Neural progenitor cell (in vitro differentiated cells): ENCODE measurements at regions not wholly inside any gene's neighbourhood (a gene's known extent, or its start where the extent isn't known, plus 50 kb on each side); places are given as distances from the start of the nearest gene placed in this dataset.

Experiments
- DNase-seq: peaks from one replicate; pipeline ENCODE4 v3.0.0-alpha.2; 2016; ENCODE audit warnings: low spot score
- H2AFZ ChIP-seq: fragments of 200-600 bp; sonication (generic); replicated peaks from 2 replicates; pipeline ENCODE4 v1.6.1; 2016; ENCODE audit warnings: antibody characterized with exemption
- H3F3A ChIP-seq: fragments of 200-600 bp; sonication (generic); 2 replicates; pipeline ENCODE4 v1.6.1; 2016; ENCODE audit warnings: antibody characterized with exemption, low read depth
- H3K27ac ChIP-seq: fragments of 200-600 bp; sonication (generic); 2 replicates; pipeline ENCODE4 v1.5.1; 2016; ENCODE audit warnings: mild to moderate bottlenecking
- H3K27me3 ChIP-seq: fragments of 200-600 bp; sonication (generic); 2 replicates; pipeline ENCODE4 v1.6.1; 2016; ENCODE audit warnings: mild to moderate bottlenecking, moderate library complexity
- H3K36me3 ChIP-seq: fragments of 200-600 bp; sonication (generic); 2 replicates; pipeline ENCODE4 v1.5.1; 2016
- H3K4me1 ChIP-seq: fragments of 200-600 bp; sonication (generic); 2 replicates; pipeline ENCODE4 v1.6.1; 2016; ENCODE audit warnings: mixed run types
- H3K4me2 ChIP-seq: fragments of 200-600 bp; sonication (generic); 2 replicates; pipeline ENCODE4 v1.6.1; 2016
- H3K4me3 ChIP-seq: fragments of 200-600 bp; sonication (generic); 2 replicates; pipeline ENCODE4 v1.5.1; 2016
- H3K79me2 ChIP-seq: fragments of 200-600 bp; sonication (generic); 2 replicates; pipeline ENCODE4 v1.6.1; 2016; ENCODE audit warnings: low read depth
- H3K9ac ChIP-seq: fragments of 200-600 bp; sonication (generic); 2 replicates; pipeline ENCODE4 v1.6.1; 2016
- H3K9me3 ChIP-seq: fragments of 200-600 bp; sonication (generic); 2 replicates; pipeline ENCODE4 v1.5.1; 2016; ENCODE audit warnings: low read depth
- H4K20me1 ChIP-seq: fragments of 200-600 bp; sonication (generic); 2 replicates; pipeline ENCODE4 v1.6.1; 2016; ENCODE audit warnings: low read depth
- H3K27ac Mint-ChIP-seq: 3 replicates; pipeline ENCODE4 v1.8.0; 2021; ENCODE audit warnings: mixed read lengths
- H3K27me3 Mint-ChIP-seq: 2 replicates; pipeline ENCODE4 v1.8.0; 2022; ENCODE audit warnings: low read depth, mild to moderate bottlenecking, inconsistent platforms, moderate library complexity, mixed read lengths; ENCODE audit not compliant: insufficient read depth
- H3K36me3 Mint-ChIP-seq: 3 replicates; pipeline ENCODE4 v1.8.0; 2021; ENCODE audit warnings: mixed read lengths
- H3K4me1 Mint-ChIP-seq: 3 replicates; pipeline ENCODE4 v1.8.0; 2021; ENCODE audit warnings: mixed read lengths
- H3K4me3 Mint-ChIP-seq: 3 replicates; pipeline ENCODE4 v1.8.0; 2021; ENCODE audit warnings: mild to moderate bottlenecking, moderate library complexity, mixed read lengths
- H3K9me3 Mint-ChIP-seq: 3 replicates; pipeline ENCODE4 v1.8.0; 2020; ENCODE audit warnings: mixed read lengths
- CTCF ChIP-seq: fragments of 200-600 bp; sonication (generic); IDR thresholded peaks from 2 replicates; pipeline ENCODE4 v1.5.1; 2017; ENCODE audit warnings: antibody characterized with exemption, mild to moderate bottlenecking
- EZH2 ChIP-seq: fragments of 200-600 bp; sonication (generic); IDR thresholded peaks from 2 replicates; pipeline ENCODE4 v1.6.1; 2017; ENCODE audit warnings: antibody characterized with exemption, mild to moderate bottlenecking, moderate library complexity
- EZH2phosphoT487 ChIP-seq: fragments of 200-600 bp; sonication (generic); IDR thresholded peaks from 2 replicates; pipeline ENCODE4 v1.6.1; 2017; ENCODE audit warnings: antibody characterized with exemption

DNA sequence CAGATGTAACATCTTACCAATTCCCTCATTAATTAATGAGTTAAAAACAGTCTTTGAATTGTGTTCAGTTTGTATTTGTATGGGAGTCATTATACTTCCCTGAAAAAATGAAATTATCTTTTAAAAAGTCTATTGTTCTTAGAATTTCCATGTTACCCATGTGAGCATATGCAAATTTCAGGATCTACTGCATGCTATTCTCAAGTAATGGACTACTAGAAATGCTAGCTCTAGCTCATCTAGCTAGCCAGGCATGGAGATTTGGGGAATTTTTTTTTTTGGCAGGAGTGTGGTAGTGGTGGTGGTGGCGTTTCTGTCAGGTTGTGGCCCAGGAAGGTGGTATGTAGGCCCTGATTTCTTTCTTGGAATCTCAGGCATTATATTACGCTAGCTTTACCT is 218.4 kb downstream of the AEBP2 start:
- Histone ChIP-seq H3K4me2 (no peak overlapping the region), H3F3A (no peaks in the 10 kb centered on the region), H3K27me3 (no peaks in the 10 kb centered on the region), H3K4me3 (no peak overlapping the region), H2AFZ (no peak overlapping the region), H3K9ac (no peak overlapping the region), H3K36me3 (no peaks in the 10 kb centered on the region), H3K27ac (no peak overlapping the region), H4K20me1 (no peaks in the 10 kb centered on the region), H3K4me1 (no peaks in the 10 kb centered on the region), H3K9me3 (no peaks in the 10 kb centered on the region), H3K79me2 (no peaks in the 10 kb centered on the region)
- Mint-ChIP-seq H3K4me1 (peaks cover 3% of the 10 kb centered on the region), H3K27ac (no peak overlapping the region), H3K36me3 (no peaks in the 10 kb centered on the region), H3K4me3 (no peak overlapping the region), H3K9me3 (peaks cover 6% of the 10 kb centered on the region), H3K27me3 (no peaks in the 10 kb centered on the region)
- DNase-seq, result no peak
- TF ChIP-seq EZH2phosphoT487 (no peak), EZH2 (no peak), CTCF (no peak)

DNA sequence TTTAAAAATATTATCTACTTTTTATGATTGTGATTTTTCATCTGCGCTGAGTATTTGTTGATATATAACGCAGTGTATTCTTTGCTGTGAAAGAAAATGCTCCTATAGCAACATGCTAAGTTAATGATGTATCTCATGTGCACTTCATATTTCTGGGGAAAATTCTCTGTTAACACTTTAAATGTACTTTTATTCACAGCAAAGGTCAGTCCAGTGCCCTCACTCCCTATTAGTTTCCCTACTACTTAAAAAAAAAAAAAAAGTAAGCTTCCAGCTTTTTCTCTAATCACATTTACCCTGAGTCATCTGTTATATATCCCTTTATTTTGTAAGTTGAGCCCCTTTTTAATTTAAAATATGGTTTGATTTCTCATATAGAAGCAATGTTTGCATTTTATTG is 219.8 kb downstream of the AEBP2 start:
- no peak for TF ChIP-seq CTCF
- no peak for TF ChIP-seq EZH2
- Histone ChIP-seq H3K27me3 (no peaks in the 10 kb centered on the region), H3K4me3 (no peak overlapping the region), H2AFZ (no peak overlapping the region), H3K79me2 (no peaks in the 10 kb centered on the region), H3K4me2 (no peak overlapping the region), H3K4me1 (no peaks in the 10 kb centered on the region), H4K20me1 (no peaks in the 10 kb centered on the region), H3F3A (no peaks in the 10 kb centered on the region), H3K36me3 (no peaks in the 10 kb centered on the region), H3K9me3 (no peaks in the 10 kb centered on the region), H3K27ac (no peak overlapping the region), H3K9ac (no peak overlapping the region)
- Mint-ChIP-seq H3K36me3 (no peaks in the 10 kb centered on the region), H3K4me1 (peaks cover 3% of the 10 kb centered on the region), H3K27me3 (no peaks in the 10 kb centered on the region), H3K9me3 (peaks cover 4% of the 10 kb centered on the region), H3K4me3 (no peak overlapping the region), H3K27ac (no peak overlapping the region)
- DNase-seq, result no peak

GRCh38 chr12:19659501-19659900 is 220.2 kb downstream of the AEBP2 start:
- H3K9me3 ChIP-seq, result no peaks in the 10 kb centered on the region
- Mint-ChIP-seq H3K9me3 (peaks cover 4% of the 10 kb centered on the region), H3K4me1 (peaks cover 3% of the 10 kb centered on the region), H3K4me3 (no peak overlapping the region), H3K27ac (no peak overlapping the region), H3K36me3 (no peaks in the 10 kb centered on the region), H3K27me3 (no peaks in the 10 kb centered on the region)
- no peaks in the 10 kb centered on the region for H3K4me1 ChIP-seq
- H3K27ac ChIP-seq, result no peak overlapping the region
- H3K4me3 ChIP-seq, result no peak overlapping the region
- H2AFZ ChIP-seq, result no peak overlapping the region
- H3K36me3 ChIP-seq, result no peaks in the 10 kb centered on the region
- TF ChIP-seq CTCF (no peak), EZH2phosphoT487 (no peak), EZH2 (no peak)
- H3K4me2 ChIP-seq, result no peak overlapping the region
- no peaks in the 10 kb centered on the region for H3K27me3 ChIP-seq
- H3K9ac ChIP-seq, result no peak overlapping the region
- no peaks in the 10 kb centered on the region for H4K20me1 ChIP-seq
- H3K79me2 ChIP-seq, result no peaks in the 10 kb centered on the region
- no peak for DNase-seq
- no peaks in the 10 kb centered on the region for H3F3A ChIP-seq
